SJSA1 (cell line): ENCODE measurements at regions not wholly inside any gene's neighbourhood (a gene's known extent, or its start where the extent isn't known, plus 50 kb on each side); places are given as distances from the start of the nearest gene placed in this dataset.
"Not testable (repeated sequence)": the region's sequence is repeated elsewhere in the genome, so short reads cannot be mapped to it uniquely, and the experiment has no call there.

Source experiments
- DNase-seq, 2 experiments: peaks; one replicate each; pipeline ENCODE4 v3.0.0-alpha.2; 2015 to 2020; ENCODE audit warnings: low spot score in 2 of 2, low read depth in 1 of 2
- H3K27ac ChIP-seq: fragments of 250-450 bp; sonication (Bioruptor Pico); 2 replicates; pipeline ENCODE4 v1.5.1; 2020; ENCODE audit warnings: mild to moderate bottlenecking, moderate library complexity
- H3K27me3 ChIP-seq: fragments of 250-450 bp; sonication (Bioruptor Pico); replicated peaks from 2 replicates; pipeline ENCODE4 v1.5.1; 2020; ENCODE audit warnings: mild to moderate bottlenecking, moderate library complexity
- H3K36me3 ChIP-seq: fragments of 250-450 bp; sonication (Bioruptor Pico); 2 replicates; pipeline ENCODE4 v1.5.1; 2020; ENCODE audit warnings: mild to moderate bottlenecking
- H3K4me1 ChIP-seq: fragments of 250-450 bp; sonication (Bioruptor Pico); replicated peaks from 2 replicates; pipeline ENCODE4 v1.6.1; 2021; ENCODE audit warnings: mild to moderate bottlenecking
- H3K4me3 ChIP-seq: fragments of 250-450 bp; sonication (Bioruptor Pico); 2 replicates; pipeline ENCODE4 v1.5.1; 2020; ENCODE audit warnings: mild to moderate bottlenecking
- H3K9me3 ChIP-seq: fragments of 250-450 bp; sonication (Bioruptor Pico); replicated peaks from 2 replicates; pipeline ENCODE4 v1.5.1; 2020; ENCODE audit warnings: mild to moderate bottlenecking

- H3K9me3 ChIP-seq = no peaks in the 10 kb centered on the region; the same call in 1 of the 2 replicates
- DNase-seq = no peak
- H3K4me1 ChIP-seq = no peaks in the 10 kb centered on the region
- H3K36me3 ChIP-seq = no peaks in the 10 kb centered on the region
- no peak overlapping the region for H3K4me3 ChIP-seq
- no peaks in the 10 kb centered on the region for H3K27me3 ChIP-seq
- H3K27ac ChIP-seq = no peak overlapping the region
Measured at GRCh38 chr4:19033816-19034733, 1012.5 kb upstream of the LCORL start.

- H3K36me3 ChIP-seq = no peaks in the 10 kb centered on the region
Measured at GRCh38 chr4:19030536-19030935, 1009.0 kb upstream of the LCORL start.

GRCh38 chr4:19030048-19030447 lies 1008.5 kb upstream of the LCORL start:
- H3K9me3 ChIP-seq = peaks cover 2% of the 10 kb centered on the region; the same call in 1 of the 2 replicates
- DNase-seq = no peak
- H3K4me1 ChIP-seq = no peaks in the 10 kb centered on the region
- no peak overlapping the region for H3K27ac ChIP-seq
- H3K27me3 ChIP-seq = no peaks in the 10 kb centered on the region
- no peak overlapping the region for H3K4me3 ChIP-seq
- no peaks in the 10 kb centered on the region for H3K36me3 ChIP-seq

More at GRCh38 chr4:19030536-19030935, 1009.0 kb upstream of the LCORL start:
- Histone ChIP-seq H3K27me3 (no peaks in the 10 kb centered on the region), H3K9me3 (peaks cover 2% of the 10 kb centered on the region; the same call in 1 of the 2 replicates), H3K4me3 (no peak overlapping the region), H3K4me1 (no peaks in the 10 kb centered on the region), H3K27ac (no peak overlapping the region)
- no peak for DNase-seq

- no peak overlapping the region for H3K4me3 ChIP-seq
- H3K9me3 ChIP-seq = peaks cover 2% of the 10 kb centered on the region; the same call in 1 of the 2 replicates
- no peak overlapping the region for H3K27ac ChIP-seq
- H3K4me1 ChIP-seq = no peaks in the 10 kb centered on the region
- no peaks in the 10 kb centered on the region for H3K27me3 ChIP-seq
- no peaks in the 10 kb centered on the region for H3K36me3 ChIP-seq
- no peak for DNase-seq
Measured at GRCh38 chr4:19026281-19026680, 1004.7 kb upstream of the LCORL start.

- no peaks in the 10 kb centered on the region for H3K27me3 ChIP-seq
- no peak overlapping the region for H3K27ac ChIP-seq
- no peak overlapping the region for H3K4me3 ChIP-seq
- no peaks in the 10 kb centered on the region for H3K4me1 ChIP-seq
- DNase-seq = no peak
- H3K36me3 ChIP-seq = no peaks in the 10 kb centered on the region
- peaks cover 5% of the 10 kb centered on the region for H3K9me3 ChIP-seq
Measured at GRCh38 chr4:19025031-19025430, 1003.5 kb upstream of the LCORL start.

GRCh38 chr4:19024047-19024446 lies 1002.5 kb upstream of the LCORL start:
- H3K4me3 ChIP-seq = no peak overlapping the region
- no peak overlapping the region for H3K27ac ChIP-seq
- DNase-seq = no peak
- H3K27me3 ChIP-seq = no peaks in the 10 kb centered on the region
- H3K4me1 ChIP-seq = no peaks in the 10 kb centered on the region
- peaks cover 5% of the 10 kb centered on the region for H3K9me3 ChIP-seq
- H3K36me3 ChIP-seq = no peaks in the 10 kb centered on the region

- peaks cover 3% of the 10 kb centered on the region for H3K9me3 ChIP-seq
- no peaks in the 10 kb centered on the region for H3K27me3 ChIP-seq
- no peaks in the 10 kb centered on the region for H3K4me1 ChIP-seq
- no peak overlapping the region for H3K27ac ChIP-seq
- no peaks in the 10 kb centered on the region for H3K36me3 ChIP-seq
- no peak for DNase-seq
- H3K4me3 ChIP-seq = no peak overlapping the region
Measured at GRCh38 chr4:19021617-19022016, 1000.1 kb upstream of the LCORL start.

- not testable (repeated sequence) for DNase-seq, H3K9me3 ChIP-seq, H3K27me3 ChIP-seq, H3K4me3 ChIP-seq, H3K36me3 ChIP-seq, H3K27ac ChIP-seq, H3K4me1 ChIP-seq
Measured at GRCh38 chr4:19016550-19016949, 995.0 kb upstream of the LCORL start.

- Histone ChIP-seq H3K36me3 (no peaks in the 10 kb centered on the region), H3K9me3 (no peaks in the 10 kb centered on the region), H3K4me1 (no peaks in the 10 kb centered on the region), H3K27ac (no peak overlapping the region), H3K27me3 (no peaks in the 10 kb centered on the region), H3K4me3 (no peak overlapping the region)
- DNase-seq = no peak
Measured at GRCh38 chr4:19014594-19014993, 993.0 kb upstream of the LCORL start.

- H3K9me3 ChIP-seq = peaks cover 5% of the 10 kb centered on the region; the same call in 1 of the 2 replicates
- no peak overlapping the region for H3K27ac ChIP-seq
- no peaks in the 10 kb centered on the region for H3K27me3 ChIP-seq
- no peaks in the 10 kb centered on the region for H3K36me3 ChIP-seq
- no peak for DNase-seq
- no peak overlapping the region for H3K4me3 ChIP-seq
- H3K4me1 ChIP-seq = no peaks in the 10 kb centered on the region
Measured at GRCh38 chr4:19010761-19011160, 989.2 kb upstream of the LCORL start.

GRCh38 chr4:19009881-19010280 lies 988.3 kb upstream of the LCORL start:
- Histone ChIP-seq H3K9me3 (peaks cover 5% of the 10 kb centered on the region), H3K27me3 (no peaks in the 10 kb centered on the region), H3K4me1 (0 out of 2 replicates have a peak, but pooled peaks cover under 1% of the 10 kb centered on the region), H3K27ac (no peak overlapping the region), H3K36me3 (no peaks in the 10 kb centered on the region), H3K4me3 (no peak overlapping the region)
- DNase-seq = no peak

GRCh38 chr4:19005211-19005610 lies 983.7 kb upstream of the LCORL start:
- H3K4me1 ChIP-seq = 0 out of 2 replicates have a peak, but pooled peaks cover 3% of the 10 kb centered on the region
- H3K9me3 ChIP-seq = peaks cover 5% of the 10 kb centered on the region
- H3K27ac ChIP-seq = no peak overlapping the region
- H3K4me3 ChIP-seq = no peak overlapping the region
- peak in 1 of 2 experiments; percentile 28 for DNase-seq
- H3K27me3 ChIP-seq = no peaks in the 10 kb centered on the region
- H3K36me3 ChIP-seq = no peaks in the 10 kb centered on the region

GRCh38 chr4:19002170-19002569 lies 980.6 kb upstream of the LCORL start:
- Histone ChIP-seq H3K9me3 (no peaks in the 10 kb centered on the region; the same call in none of the 2 replicates), H3K27me3 (no peaks in the 10 kb centered on the region), H3K4me1 (0 out of 2 replicates have a peak, but pooled peaks cover 3% of the 10 kb centered on the region), H3K27ac (no peak overlapping the region), H3K36me3 (no peaks in the 10 kb centered on the region), H3K4me3 (no peak overlapping the region)
- DNase-seq = no peak

- DNase-seq = no peak
- no peak overlapping the region for H3K4me3 ChIP-seq
- H3K27ac ChIP-seq = no peak overlapping the region
- no peaks in the 10 kb centered on the region for H3K27me3 ChIP-seq
- 0 out of 2 replicates have a peak, but pooled peaks cover under 1% of the 10 kb centered on the region for H3K4me1 ChIP-seq
- H3K9me3 ChIP-seq = no peaks in the 10 kb centered on the region; the same call in 1 of the 2 replicates
- no peaks in the 10 kb centered on the region for H3K36me3 ChIP-seq
Measured at GRCh38 chr4:18999595-18999994, 978.0 kb upstream of the LCORL start.
